MM.1S (cell line): ENCODE measurements at regions not wholly inside any gene's neighbourhood (a gene's known extent, or its start where the extent isn't known, plus 50 kb on each side); places are given as distances from the start of the nearest gene placed in this dataset.

Experiments
- DNase-seq: peaks from one replicate; pipeline ENCODE4 v3.0.0-alpha.2; 2015
- H2AFZ ChIP-seq: fragments of 300-600 bp; sonication (generic); 2 replicates; pipeline ENCODE4 v1.6.0; 2016; ENCODE audit warnings: antibody characterized with exemption, low read length
- H3F3A ChIP-seq: fragments of 300-600 bp; sonication (generic); 2 replicates; pipeline ENCODE4 v1.6.1; 2016; ENCODE audit warnings: mild to moderate bottlenecking, antibody characterized with exemption, low read length, moderate library complexity, mixed read lengths; ENCODE audit not compliant: insufficient read depth
- H3K27ac ChIP-seq: fragments of 300-600 bp; sonication (generic); 2 replicates; pipeline ENCODE4 v1.5.1; 2016; ENCODE audit warnings: mild to moderate bottlenecking, low read length
- H3K27me3 ChIP-seq: fragments of 300-600 bp; sonication (generic); replicated peaks from 2 replicates; pipeline ENCODE4 v1.6.0; 2016; ENCODE audit warnings: low read length; ENCODE audit not compliant: insufficient read depth
- H3K36me3 ChIP-seq: fragments of 300-600 bp; sonication (generic); replicated peaks from 2 replicates; pipeline ENCODE4 v1.6.1; 2016; ENCODE audit warnings: mild to moderate bottlenecking, low read length, mixed read lengths; ENCODE audit not compliant: insufficient read depth
- H3K4me1 ChIP-seq: fragments of 300-600 bp; sonication (generic); 2 replicates; pipeline ENCODE4 v1.6.1; 2016; ENCODE audit warnings: low read length, mixed read lengths
- H3K4me2 ChIP-seq: fragments of 300-600 bp; sonication (generic); 2 replicates; pipeline ENCODE4 v1.6.0; 2016; ENCODE audit warnings: low read depth, low read length
- H3K4me3 ChIP-seq: fragments of 300-600 bp; sonication (generic); 2 replicates; pipeline ENCODE4 v1.5.1; 2016; ENCODE audit warnings: low read length, mixed read lengths
- H3K79me2 ChIP-seq: fragments of 300-600 bp; sonication (generic); 2 replicates; pipeline ENCODE4 v1.6.1; 2016; ENCODE audit warnings: mixed run types, low read length, mixed read lengths
- H3K9ac ChIP-seq: fragments of 300-600 bp; sonication (generic); 2 replicates; pipeline ENCODE4 v1.6.1; 2016; ENCODE audit warnings: low read length, mixed read lengths
- H3K9me2 ChIP-seq: fragments of 300-600 bp; sonication (generic); replicated peaks from 2 replicates; pipeline ENCODE4 v1.6.1; 2016; ENCODE audit warnings: mild to moderate bottlenecking, low read length, mixed read lengths; ENCODE audit not compliant: insufficient read depth
- H3K9me3 ChIP-seq: fragments of 300-600 bp; sonication (generic); replicated peaks from 2 replicates; pipeline ENCODE4 v1.6.1; 2016; ENCODE audit warnings: mild to moderate bottlenecking, low read length, mixed read lengths; ENCODE audit not compliant: insufficient read depth
- H4K20me1 ChIP-seq: fragments of 300-600 bp; sonication (generic); 2 replicates; pipeline ENCODE4 v1.6.1; 2016; ENCODE audit warnings: mild to moderate bottlenecking, low read length, moderate library complexity, mixed read lengths; ENCODE audit not compliant: insufficient read depth
- EZH2 ChIP-seq: fragments of 300-600 bp; sonication (generic); optimal IDR thresholded peaks from 2 replicates; pipeline ENCODE3; 2017; ENCODE audit warnings: low read depth, mild to moderate bottlenecking, antibody characterized with exemption, low read length, mixed read lengths
- EZH2phosphoT487 ChIP-seq: fragments of 300-600 bp; sonication (generic); IDR thresholded peaks from 2 replicates; pipeline ENCODE4 v1.6.1; 2018; ENCODE audit warnings: antibody characterized with exemption, low read length
- TF ChIP-seq, protein P1 (sequence below): fragments of 300-600 bp; sonication (generic); IDR thresholded peaks from 2 replicates; pipeline ENCODE4 v1.5.1; 2016; ENCODE audit warnings: antibody characterized with exemption, low read length, mixed read lengths

GRCh38 chr1:29516063-29516820 is 279.9 kb downstream of the PTPRU start:
- no peaks in the 10 kb centered on the region for H3K36me3 ChIP-seq
- TF ChIP-seq, protein P1, sequence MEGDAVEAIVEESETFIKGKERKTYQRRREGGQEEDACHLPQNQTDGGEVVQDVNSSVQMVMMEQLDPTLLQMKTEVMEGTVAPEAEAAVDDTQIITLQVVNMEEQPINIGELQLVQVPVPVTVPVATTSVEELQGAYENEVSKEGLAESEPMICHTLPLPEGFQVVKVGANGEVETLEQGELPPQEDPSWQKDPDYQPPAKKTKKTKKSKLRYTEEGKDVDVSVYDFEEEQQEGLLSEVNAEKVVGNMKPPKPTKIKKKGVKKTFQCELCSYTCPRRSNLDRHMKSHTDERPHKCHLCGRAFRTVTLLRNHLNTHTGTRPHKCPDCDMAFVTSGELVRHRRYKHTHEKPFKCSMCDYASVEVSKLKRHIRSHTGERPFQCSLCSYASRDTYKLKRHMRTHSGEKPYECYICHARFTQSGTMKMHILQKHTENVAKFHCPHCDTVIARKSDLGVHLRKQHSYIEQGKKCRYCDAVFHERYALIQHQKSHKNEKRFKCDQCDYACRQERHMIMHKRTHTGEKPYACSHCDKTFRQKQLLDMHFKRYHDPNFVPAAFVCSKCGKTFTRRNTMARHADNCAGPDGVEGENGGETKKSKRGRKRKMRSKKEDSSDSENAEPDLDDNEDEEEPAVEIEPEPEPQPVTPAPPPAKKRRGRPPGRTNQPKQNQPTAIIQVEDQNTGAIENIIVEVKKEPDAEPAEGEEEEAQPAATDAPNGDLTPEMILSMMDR = no peak
- TF ChIP-seq EZH2 (no peak), EZH2phosphoT487 (no peak)
- DNase-seq = no peak
- no peak overlapping the region for H3K27ac ChIP-seq
- no peaks in the 10 kb centered on the region for H3F3A ChIP-seq
- no peaks in the 10 kb centered on the region for H3K9me3 ChIP-seq
- H2AFZ ChIP-seq = no peak overlapping the region
- H3K79me2 ChIP-seq = no peaks in the 10 kb centered on the region
- no peaks in the 10 kb centered on the region for H3K9me2 ChIP-seq
- H3K27me3 ChIP-seq = peaks cover 70% of the 10 kb centered on the region
- H3K4me2 ChIP-seq = no peak overlapping the region
- H3K9ac ChIP-seq = no peak overlapping the region
- H4K20me1 ChIP-seq = no peaks in the 10 kb centered on the region
- H3K4me1 ChIP-seq = no peaks in the 10 kb centered on the region
- H3K4me3 ChIP-seq = no peak overlapping the region

DNA sequence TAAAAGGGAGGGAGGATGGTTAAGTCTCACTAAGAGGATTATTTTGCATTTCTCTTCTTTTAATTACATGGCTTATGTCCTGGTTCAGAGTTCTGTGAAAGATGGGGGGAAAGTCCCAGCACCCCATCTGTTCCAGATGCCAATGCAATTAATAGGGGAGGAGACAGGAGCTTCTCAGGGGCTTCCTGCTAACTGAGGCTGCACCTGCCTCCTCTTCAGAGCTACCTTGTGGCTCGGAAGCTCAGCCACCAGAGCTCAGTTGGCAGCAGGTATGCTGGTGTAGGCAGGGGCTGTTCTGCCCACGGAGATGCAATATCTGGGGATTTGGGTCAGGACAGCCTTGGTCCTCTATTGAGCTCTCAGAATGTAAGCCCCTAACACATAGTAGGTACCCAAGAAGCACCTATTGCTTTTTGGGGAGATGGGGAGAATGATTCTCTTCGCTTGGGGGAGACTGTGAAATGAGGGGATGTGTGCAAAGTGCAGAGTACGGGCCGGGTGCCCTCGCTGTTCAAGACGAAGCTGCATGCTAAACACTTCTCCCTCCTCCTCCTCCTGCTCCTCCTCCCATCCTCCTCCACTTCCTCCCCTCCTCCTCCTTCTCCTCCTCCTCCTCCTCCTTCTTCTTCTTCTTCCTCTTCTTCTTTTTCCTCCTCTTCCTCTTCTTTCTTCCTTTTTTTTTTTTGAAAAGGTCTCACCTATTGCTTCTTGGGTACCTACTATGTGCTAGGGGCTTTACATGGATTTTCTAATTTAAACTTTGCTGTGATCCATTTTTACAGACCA is 279.0 kb downstream of the PTPRU start:
- Histone ChIP-seq H3F3A (no peaks in the 10 kb centered on the region), H3K9me2 (no peaks in the 10 kb centered on the region), H3K79me2 (no peaks in the 10 kb centered on the region), H3K4me2 (no peak overlapping the region), H3K4me1 (no peaks in the 10 kb centered on the region), H3K9ac (no peak overlapping the region), H3K27me3 (peaks cover 71% of the 10 kb centered on the region), H3K4me3 (no peak overlapping the region), H2AFZ (no peak overlapping the region), H3K27ac (no peak overlapping the region), H4K20me1 (no peaks in the 10 kb centered on the region), H3K36me3 (no peaks in the 10 kb centered on the region), H3K9me3 (no peaks in the 10 kb centered on the region)
- TF ChIP-seq EZH2phosphoT487 (no peak), EZH2 (no peak)
- TF ChIP-seq, protein P1 = no peak
- DNase-seq = no peak

GRCh38 chr1:29514361-29515169 is 278.2 kb downstream of the PTPRU start:
- H4K20me1 ChIP-seq = no peaks in the 10 kb centered on the region
- no peaks in the 10 kb centered on the region for H3K9me2 ChIP-seq
- no peak overlapping the region for H3K4me3 ChIP-seq
- H3K79me2 ChIP-seq = no peaks in the 10 kb centered on the region
- DNase-seq = no peak
- no peaks in the 10 kb centered on the region for H3K4me1 ChIP-seq
- TF ChIP-seq, protein P1 = no peak
- no peak for TF ChIP-seq EZH2
- no peak for TF ChIP-seq EZH2phosphoT487
- peaks cover 71% of the 10 kb centered on the region for H3K27me3 ChIP-seq
- H2AFZ ChIP-seq = no peak overlapping the region
- H3K36me3 ChIP-seq = no peaks in the 10 kb centered on the region
- no peak overlapping the region for H3K27ac ChIP-seq
- H3K9ac ChIP-seq = no peak overlapping the region
- no peak overlapping the region for H3K4me2 ChIP-seq
- H3F3A ChIP-seq = no peaks in the 10 kb centered on the region
- no peaks in the 10 kb centered on the region for H3K9me3 ChIP-seq
